Esophagus muscularis mucosa (tissue), 4 donors: ENCODE measurements at regions not wholly inside any gene's neighbourhood (a gene's known extent, or its start where the extent isn't known, plus 50 kb on each side); places are given as distances from the start of the nearest gene placed in this dataset.

Source experiments
- DNase-seq: peaks from one replicate; pipeline ENCODE4 v3.0.0-alpha.2; 2017; ENCODE audit errors: extremely low spot score
- H3K27ac ChIP-seq, 4 donors: fragments of 200-600 bp; sonication (generic); replicated peaks in 1 of 4; 1 replicate in 3 of 4; 2 replicates in 1 of 4; pipeline ENCODE4 v1.5.1; 2016 to 2019; ENCODE audit warnings: mild to moderate bottlenecking in 1 of 4
- H3K27me3 ChIP-seq, 4 donors: fragments of 200-600 bp; sonication (generic); one replicate each; pipeline versions ENCODE4 v1.5.1 to v1.6.0; 2016 to 2019
- H3K36me3 ChIP-seq, 4 donors: fragments of 200-600 bp; sonication (generic); one replicate each; pipeline ENCODE4 v1.5.1; 2016 to 2019
- H3K4me1 ChIP-seq, 4 donors: fragments of 200-600 bp; sonication (generic); one replicate each; pipeline ENCODE4 v1.5.1; 2016 to 2019
- H3K4me3 ChIP-seq, 4 donors: fragments of 200-600 bp; sonication (generic); 1 replicate in 2 of 4; 2 replicates in 2 of 4; pipeline ENCODE4 v1.5.1; 2016 to 2019; ENCODE audit warnings: mild to moderate bottlenecking in 4 of 4, moderate library complexity in 1 of 4
- H3K9me3 ChIP-seq, 4 donors: fragments of 200-600 bp; sonication (generic); 1 replicate in 3 of 4; 2 replicates in 1 of 4; pipeline ENCODE4 v1.5.1; 2016 to 2019
- CTCF ChIP-seq, 3 experiments: fragments of 200-600 bp in 2 of 3; fragments of 450-650 bp in 1 of 3; sonication (generic) in 2 of 3; IDR thresholded peaks; one replicate each; pipeline ENCODE4 v1.5.1; 2017 to 2019; ENCODE audit warnings: antibody characterized with exemption in 3 of 3, mild to moderate bottlenecking in 2 of 3, moderate library complexity in 1 of 3
- EP300 ChIP-seq: sonication (generic); formaldehyde crosslinking; IDR thresholded peaks from one replicate; pipeline ENCODE4 v1.6.1; 2017; ENCODE audit warnings: antibody characterized with exemption
- POLR2A ChIP-seq: fragments of 450-650 bp; IDR thresholded peaks from one replicate; pipeline ENCODE4 v1.6.1; 2017; ENCODE audit warnings: antibody characterized with exemption, moderate library complexity, mild to moderate bottlenecking, low read depth
- POLR2AphosphoS5 ChIP-seq, 2 donors: sonication (generic); formaldehyde crosslinking; IDR thresholded peaks; one replicate each; pipeline ENCODE4 v1.6.1; 2017; ENCODE audit warnings: antibody characterized with exemption in 2 of 2
- WGBS: methylation state at CpG from one replicate; pipeline ENCODE4 v1.1.5; 2018; 5-methylcytosine and 5-hydroxymethylcytosine counted together
- intact Hi-C: fragments of 100-400 bp; cut with DNase I; formaldehyde crosslinking; loops from one replicate; pipeline ENCODE4 v1.15.1; 2023

- DNase-seq, result no peak
- peaks cover 0 to 4% (median 2%) of the 10 kb centered on the region in 4 donors for H3K4me1 ChIP-seq
- H3K27me3 ChIP-seq, result no peaks in the 10 kb centered on the region
- intact Hi-C loops, result no loop called here
- no peak for TF ChIP-seq EP300
- TF ChIP-seq POLR2A, result no peak
- no peak for TF ChIP-seq CTCF (IDR thresholded peaks at IDR 0.05)
- no peak for TF ChIP-seq POLR2AphosphoS5 (IDR thresholded peaks at IDR 0.05)
- H3K27ac ChIP-seq, result no peak overlapping the region
- no peaks in the 10 kb centered on the region for H3K36me3 ChIP-seq
- no peaks in the 10 kb centered on the region for H3K9me3 ChIP-seq
- H3K4me3 ChIP-seq, result no peak overlapping the region
- 91% methylated on average over 6 of the region's 6 CpGs for WGBS
Observed at GRCh38 chr2:59900728-59901452, 652.6 kb downstream of the BCL11A start.

GRCh38 chr2:59899692-59900091, 653.8 kb downstream of the BCL11A start:
- Histone ChIP-seq H3K27ac (no peak overlapping the region), H3K9me3 (no peaks in the 10 kb centered on the region), H3K4me3 (no peak overlapping the region), H3K4me1 (peaks cover 0 to 4% (median 2%) of the 10 kb centered on the region in 4 donors), H3K27me3 (no peaks in the 10 kb centered on the region), H3K36me3 (no peaks in the 10 kb centered on the region)
- no peak for DNase-seq
- TF ChIP-seq POLR2AphosphoS5 (IDR thresholded peaks at IDR 0.05), result no peak
- TF ChIP-seq POLR2A, result no peak
- no peak for TF ChIP-seq CTCF (IDR thresholded peaks at IDR 0.05)
- TF ChIP-seq EP300, result no peak
- intact Hi-C loops, result no loop called here
- 86% methylated on average over 3 of the region's 3 CpGs for WGBS

- no peaks in the 10 kb centered on the region for H3K4me1 ChIP-seq
- H3K27ac ChIP-seq, result no peak overlapping the region
- intact Hi-C loops, result no loop called here
- H3K36me3 ChIP-seq, result no peaks in the 10 kb centered on the region
- no peak overlapping the region for H3K4me3 ChIP-seq
- TF ChIP-seq POLR2A (no peak), CTCF (IDR thresholded peaks at IDR 0.05) (no peak), EP300 (no peak), POLR2AphosphoS5 (IDR thresholded peaks at IDR 0.05) (no peak)
- H3K9me3 ChIP-seq, result no peaks in the 10 kb centered on the region
- H3K27me3 ChIP-seq, result no peaks in the 10 kb centered on the region
- DNase-seq, result no peak
- WGBS, result 88% methylated on average over 3 of the region's 3 CpGs
Observed at GRCh38 chr2:59896499-59897245, 656.8 kb downstream of the BCL11A start.

GRCh38 chr2:59893612-59894011, 659.8 kb downstream of the BCL11A start:
- Histone ChIP-seq H3K36me3 (no peaks in the 10 kb centered on the region), H3K9me3 (no peaks in the 10 kb centered on the region), H3K27me3 (no peaks in the 10 kb centered on the region), H3K27ac (no peak overlapping the region), H3K4me3 (no peak overlapping the region), H3K4me1 (no peaks in the 10 kb centered on the region)
- intact Hi-C loops, result no loop called here
- no peak for DNase-seq
- WGBS, result 84% methylated on average over 2 of the region's 2 CpGs
- TF ChIP-seq CTCF (IDR thresholded peaks at IDR 0.05) (no peak), EP300 (no peak), POLR2AphosphoS5 (IDR thresholded peaks at IDR 0.05) (no peak), POLR2A (no peak)
